ENCODE measurements at regions not wholly inside any gene's neighbourhood (a gene's known extent, or its start where the extent isn't known, plus 50 kb on each side); places are given as distances from the start of the nearest gene placed in this dataset.

- no TSS peak for BruUV-seq (replicated peaks)
- Histone ChIP-seq H3K9me3 (replicated peaks; ENCODE audit: control insufficient read depth, insufficient read depth, low read length) (no peaks in the 10 kb centered on the region), H3K9ac (ENCODE audit: control insufficient read depth, insufficient read depth, low read length) (no peak overlapping the region), H3K27me3 (replicated peaks in 1 of 2; ENCODE audit: control insufficient read depth in 2 of 2, insufficient read depth in 2 of 2, low read length in 1 of 2) (no peaks in the 10 kb centered on the region; a peak in 1 of 4 replicates), H3K27ac (ENCODE audit: control insufficient read depth, insufficient read depth) (no peak overlapping the region), H3K36me3 (ENCODE audit: control insufficient read depth in 2 of 2, insufficient read depth in 2 of 2, low read length in 1 of 2) (no peaks in the 10 kb centered on the region), H4K20me1 (ENCODE audit: control insufficient read depth, insufficient read depth) (no peaks in the 10 kb centered on the region), H3K4me1 (ENCODE audit: control insufficient read depth, insufficient read depth, low read length) (no peaks in the 10 kb centered on the region), H3K79me2 (ENCODE audit: control insufficient read depth, insufficient read depth, low read length) (no peaks in the 10 kb centered on the region), H3K4me2 (ENCODE audit: control insufficient read depth, insufficient read depth) (no peak overlapping the region), H3K4me3 (no peak overlapping the region), H2AFZ (ENCODE audit: control insufficient read depth, low read depth, low read length) (no peak overlapping the region)
- ATAC-seq (no peak), DNase-seq (ENCODE audit: low read depth, low spot score) (no peak), FAIRE-seq (no peak)
- ChIA-PET SMC1A (ENCODE audit: uncharacterized antibody, unreplicated experiment) (no interaction called here), CTCF (no interaction called here), POLR2A (no interaction called here), RAD21 (ENCODE audit: unreplicated experiment) (no interaction called here)
- intact Hi-C loops (cut with micrococcal nuclease; ENCODE audit: unreplicated experiment) (no loop called here), in situ Hi-C loops (cut with MboI) (no loop called here)
- TF ChIP-seq ZNF687 (IDR thresholded peaks at IDR 0.05) = no peak
- TF ChIP-seq, protein P1, sequence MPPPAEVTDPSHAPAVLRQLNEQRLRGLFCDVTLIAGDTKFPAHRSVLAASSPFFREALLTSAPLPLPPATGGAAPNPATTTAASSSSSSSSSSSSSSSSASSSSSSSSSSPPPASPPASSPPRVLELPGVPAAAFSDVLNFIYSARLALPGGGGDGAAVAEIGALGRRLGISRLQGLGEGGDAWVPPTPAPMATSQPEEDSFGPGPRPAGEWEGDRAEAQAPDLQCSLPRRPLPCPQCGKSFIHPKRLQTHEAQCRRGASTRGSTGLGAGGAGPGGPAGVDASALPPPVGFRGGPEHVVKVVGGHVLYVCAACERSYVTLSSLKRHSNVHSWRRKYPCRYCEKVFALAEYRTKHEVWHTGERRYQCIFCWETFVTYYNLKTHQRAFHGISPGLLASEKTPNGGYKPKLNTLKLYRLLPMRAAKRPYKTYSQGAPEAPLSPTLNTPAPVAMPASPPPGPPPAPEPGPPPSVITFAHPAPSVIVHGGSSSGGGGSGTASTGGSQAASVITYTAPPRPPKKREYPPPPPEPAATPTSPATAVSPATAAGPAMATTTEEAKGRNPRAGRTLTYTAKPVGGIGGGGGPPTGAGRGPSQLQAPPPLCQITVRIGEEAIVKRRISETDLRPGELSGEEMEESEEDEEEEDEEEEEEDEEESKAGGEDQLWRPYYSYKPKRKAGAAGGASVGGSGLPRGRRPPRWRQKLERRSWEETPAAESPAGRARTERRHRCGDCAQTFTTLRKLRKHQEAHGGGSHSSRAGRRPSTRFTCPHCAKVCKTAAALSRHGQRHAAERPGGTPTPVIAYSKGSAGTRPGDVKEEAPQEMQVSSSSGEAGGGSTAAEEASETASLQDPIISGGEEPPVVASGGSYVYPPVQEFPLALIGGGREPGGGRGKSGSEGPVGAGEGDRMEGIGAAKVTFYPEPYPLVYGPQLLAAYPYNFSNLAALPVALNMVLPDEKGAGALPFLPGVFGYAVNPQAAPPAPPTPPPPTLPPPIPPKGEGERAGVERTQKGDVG (CRISPR knock-in tag; IDR thresholded peaks at IDR 0.05) = no peak
- TF ChIP-seq, protein P2, sequence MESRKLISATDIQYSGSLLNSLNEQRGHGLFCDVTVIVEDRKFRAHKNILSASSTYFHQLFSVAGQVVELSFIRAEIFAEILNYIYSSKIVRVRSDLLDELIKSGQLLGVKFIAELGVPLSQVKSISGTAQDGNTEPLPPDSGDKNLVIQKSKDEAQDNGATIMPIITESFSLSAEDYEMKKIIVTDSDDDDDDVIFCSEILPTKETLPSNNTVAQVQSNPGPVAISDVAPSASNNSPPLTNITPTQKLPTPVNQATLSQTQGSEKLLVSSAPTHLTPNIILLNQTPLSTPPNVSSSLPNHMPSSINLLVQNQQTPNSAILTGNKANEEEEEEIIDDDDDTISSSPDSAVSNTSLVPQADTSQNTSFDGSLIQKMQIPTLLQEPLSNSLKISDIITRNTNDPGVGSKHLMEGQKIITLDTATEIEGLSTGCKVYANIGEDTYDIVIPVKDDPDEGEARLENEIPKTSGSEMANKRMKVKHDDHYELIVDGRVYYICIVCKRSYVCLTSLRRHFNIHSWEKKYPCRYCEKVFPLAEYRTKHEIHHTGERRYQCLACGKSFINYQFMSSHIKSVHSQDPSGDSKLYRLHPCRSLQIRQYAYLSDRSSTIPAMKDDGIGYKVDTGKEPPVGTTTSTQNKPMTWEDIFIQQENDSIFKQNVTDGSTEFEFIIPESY (IDR thresholded peaks at IDR 0.05) = no peak
- TF ChIP-seq YBX1 (IDR thresholded peaks at IDR 0.05) = no peak
- TF ChIP-seq TBL1XR1 (IDR thresholded peaks at IDR 0.05; ENCODE audit: low read depth, low read length) = no peak
- TF ChIP-seq STAT1 (conservative IDR thresholded peaks at IDR 0.05) = no peak
- TF ChIP-seq MTA3 (IDR thresholded peaks at IDR 0.05; ENCODE audit: borderline replicate concordance, low read length) = no peak
- TF ChIP-seq IKZF2 (IDR thresholded peaks at IDR 0.05) = no peak
- TF ChIP-seq SMAD1 (IDR thresholded peaks at IDR 0.05; ENCODE audit: low read depth, partially characterized antibody) = no peak
- no peak for TF ChIP-seq TARDBP (IDR thresholded peaks at IDR 0.05; ENCODE audit: borderline replicate concordance)
- TF ChIP-seq NFYA (IDR thresholded peaks at IDR 0.05; ENCODE audit: borderline replicate concordance, low read depth, low read length) = no peak
These were observed 236.7 kb upstream of the KCTD3 start for GRCh38 chr1:215330426-215330825.
